ENCODE measurements at regions not wholly inside any gene's neighbourhood (a gene's known extent, or its start where the extent isn't known, plus 50 kb on each side); places are given as distances from the start of the nearest gene placed in this dataset.

GRCh38 chr4:55175779-55176231, 50.4 kb upstream of the KDR start:
- no peak for DNase-seq

GRCh38 chr4:55176497-55176896, 51.1 kb upstream of the KDR start:
- no peak for DNase-seq

- DNase-seq = no peak
Measured at GRCh38 chr4:55177461-55177860, 52.1 kb upstream of the KDR start.

- DNase-seq = no peak
Measured at GRCh38 chr4:55178226-55179005, 53.0 kb upstream of the KDR start.

GRCh38 chr4:55181010-55182005, 55.9 kb upstream of the KDR start:
- DNase-seq = no peak

- no peak for DNase-seq
Measured at GRCh38 chr4:55183926-55184599, 58.7 kb upstream of the KDR start.

- DNase-seq = peak; percentile 31
Measured at GRCh38 chr4:55184600-55185523, 59.5 kb upstream of the KDR start.

- no peak for DNase-seq
Measured at GRCh38 chr4:55186123-55186522, 60.7 kb upstream of the KDR start.

- no peak for DNase-seq
Measured at GRCh38 chr4:55186700-55187099, 61.3 kb upstream of the KDR start.

- DNase-seq = no peak
Measured at GRCh38 chr4:55214172-55214571, 88.8 kb upstream of the KDR start.

GRCh38 chr4:55215087-55215486, 89.7 kb upstream of the KDR start:
- DNase-seq = no peak

GRCh38 chr4:55216863-55217635, 91.7 kb upstream of the KDR start:
- no peak for DNase-seq

GRCh38 chr4:55218041-55218440, 92.6 kb upstream of the KDR start:
- DNase-seq = no peak

GRCh38 chr4:55237839-55238238, 108.2 kb upstream of the SRD5A3 start:
- no peak for DNase-seq

GRCh38 chr4:55238407-55238806, 107.6 kb upstream of the SRD5A3 start:
- DNase-seq = no peak

- DNase-seq = no peak
Measured at GRCh38 chr4:55241461-55241860, 104.6 kb upstream of the SRD5A3 start.

- DNase-seq = no peak
Measured at GRCh38 chr4:55242506-55242905, 103.5 kb upstream of the SRD5A3 start.

- no peak for DNase-seq
Measured at GRCh38 chr4:55247521-55247920, 98.5 kb upstream of the SRD5A3 start.

GRCh38 chr4:55248756-55249155, 97.3 kb upstream of the SRD5A3 start:
- DNase-seq = no peak

- no peak for DNase-seq
Measured at GRCh38 chr4:55249476-55249875, 96.6 kb upstream of the SRD5A3 start.

- DNase-seq = no peak
Measured at GRCh38 chr4:55251342-55251741, 94.7 kb upstream of the SRD5A3 start.
